Forelimb muscle (tissue), 1 donor: ENCODE measurements at regions not wholly inside any gene's neighbourhood (a gene's known extent, or its start where the extent isn't known, plus 50 kb on each side); places are given as distances from the start of the nearest gene placed in this dataset.

Source experiments
- DNase-seq: peaks from one replicate; pipeline ENCODE4 v3.0.0-alpha.2; 2013; ENCODE audit warnings: low read depth

- no peak for DNase-seq
Measured at GRCh38 chr6:168228676-168229367, 90.8 kb downstream of the DACT2 start.

- no peak for DNase-seq
Measured at GRCh38 chr6:168227840-168228239, 91.7 kb downstream of the DACT2 start.

DNA sequence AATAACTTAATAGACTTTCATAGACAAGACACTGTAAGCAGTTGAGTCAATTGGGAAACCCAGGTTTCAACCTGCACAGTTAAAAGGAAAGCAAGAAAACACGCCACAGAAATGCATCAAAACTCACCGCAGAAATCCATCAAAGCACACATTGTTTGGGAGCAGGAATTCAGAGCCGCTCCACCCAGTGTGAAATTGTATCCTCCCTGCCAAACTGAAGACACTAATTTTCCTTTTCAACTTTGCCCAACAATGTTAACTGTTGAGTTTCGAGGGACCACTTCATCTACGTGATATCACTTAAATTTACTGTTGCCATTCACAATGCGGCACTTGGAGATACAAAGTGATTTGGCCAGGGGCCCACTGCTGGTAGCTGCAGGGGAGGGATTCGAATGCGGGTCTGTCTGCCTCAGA, 92.7 kb downstream of the DACT2 start:
- DNase-seq = peak; percentile 38

- peak; percentile 94 for DNase-seq
Measured at GRCh38 chr6:168226061-168226752, 93.4 kb downstream of the DACT2 start.

GRCh38 chr6:168225471-168225911, 94.1 kb downstream of the DACT2 start:
- peak; percentile 57 for DNase-seq

DNA sequence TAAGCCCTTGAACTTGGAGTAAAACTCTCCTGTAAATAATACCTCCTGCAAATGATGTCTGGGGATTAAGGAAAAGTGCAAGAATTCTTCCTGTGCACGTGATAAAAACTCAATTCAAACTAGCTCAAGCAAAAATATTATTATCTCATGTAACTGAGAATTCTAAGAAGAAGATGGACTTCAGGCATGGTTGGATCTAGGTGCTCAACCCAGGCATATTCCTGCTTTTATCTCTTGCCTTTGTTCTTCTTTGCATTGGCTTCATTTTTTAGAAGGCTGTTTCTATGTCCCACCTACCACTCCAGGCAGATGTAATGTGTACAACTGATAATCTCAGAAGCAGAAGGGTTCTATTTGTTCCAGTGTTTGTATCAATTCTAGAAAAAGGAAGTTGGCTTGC, 95.8 kb downstream of the DACT2 start:
- DNase-seq = no peak

DNA sequence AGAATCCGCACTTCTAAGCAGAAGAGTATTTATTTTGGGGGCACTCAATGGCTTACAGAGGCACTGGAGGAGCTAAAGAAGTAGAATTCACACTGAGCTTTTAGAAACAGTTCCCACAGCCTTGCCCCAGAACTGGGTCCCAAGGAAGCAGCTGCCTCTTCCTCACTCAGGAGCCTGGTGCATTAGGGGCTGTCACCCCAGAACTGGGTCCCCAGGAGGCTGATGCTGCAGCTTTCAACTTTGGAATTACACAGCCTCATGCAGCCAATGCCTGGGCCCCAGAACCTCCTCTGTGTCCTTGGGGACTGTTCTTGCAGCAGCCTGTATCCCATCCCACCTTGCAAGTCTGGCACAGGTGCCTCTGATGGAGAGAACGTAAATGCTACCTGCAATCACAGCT, 96.4 kb downstream of the DACT2 start:
- no peak for DNase-seq

GRCh38 chr6:168222115-168223043, 97.2 kb downstream of the DACT2 start:
- no peak for DNase-seq

DNA sequence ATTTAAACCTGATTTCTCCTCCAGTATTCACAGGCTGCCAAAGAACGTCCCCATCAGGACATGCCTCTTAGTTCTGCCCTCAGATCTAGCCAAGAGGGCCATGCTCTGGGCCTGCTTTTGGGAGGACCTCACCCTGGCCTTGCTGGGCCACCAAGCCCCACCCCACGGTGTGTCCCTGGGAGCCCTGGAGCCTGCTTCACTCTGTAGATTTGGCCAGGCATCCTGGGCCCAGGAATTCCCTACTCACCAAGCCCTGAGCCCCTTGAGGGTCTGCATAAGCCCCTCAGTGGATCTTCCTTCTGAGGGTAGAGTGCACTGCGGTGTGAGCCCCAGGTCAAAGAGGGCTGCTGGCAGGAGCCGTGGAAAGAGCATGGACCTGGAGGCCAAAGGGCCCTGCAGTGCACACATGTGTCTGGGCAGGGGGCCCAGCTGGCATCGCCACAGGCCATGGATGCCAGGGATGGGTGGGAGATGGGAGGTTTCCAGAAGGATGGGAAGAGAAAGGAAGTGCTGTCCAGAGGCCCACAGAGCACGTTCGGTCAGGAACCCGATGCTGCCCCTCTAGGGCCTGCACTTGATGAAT, 98.0 kb downstream of the DACT2 start:
- DNase-seq = no peak

DNA sequence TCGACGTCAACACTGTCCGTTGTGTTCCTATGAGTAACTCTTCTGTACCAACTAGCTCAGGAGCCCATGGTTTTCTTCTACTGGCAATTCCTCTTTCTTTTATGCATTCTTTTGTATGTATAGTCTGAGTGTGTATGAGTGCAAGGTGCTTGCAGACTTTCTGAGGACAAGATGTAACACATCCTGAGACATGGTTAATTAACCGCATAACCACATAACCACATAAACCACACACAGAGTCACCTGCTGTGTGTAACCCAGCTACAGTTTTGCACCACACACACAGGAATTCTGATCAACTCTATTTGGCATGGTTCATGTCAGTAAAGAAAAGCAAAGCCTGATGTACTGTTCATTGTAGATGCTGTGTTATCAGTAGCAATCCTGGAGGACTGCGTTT, 98.6 kb downstream of the DACT2 start:
- DNase-seq = no peak

- DNase-seq = no peak
Measured at GRCh38 chr6:168219804-168220203, 99.8 kb downstream of the DACT2 start.

DNA sequence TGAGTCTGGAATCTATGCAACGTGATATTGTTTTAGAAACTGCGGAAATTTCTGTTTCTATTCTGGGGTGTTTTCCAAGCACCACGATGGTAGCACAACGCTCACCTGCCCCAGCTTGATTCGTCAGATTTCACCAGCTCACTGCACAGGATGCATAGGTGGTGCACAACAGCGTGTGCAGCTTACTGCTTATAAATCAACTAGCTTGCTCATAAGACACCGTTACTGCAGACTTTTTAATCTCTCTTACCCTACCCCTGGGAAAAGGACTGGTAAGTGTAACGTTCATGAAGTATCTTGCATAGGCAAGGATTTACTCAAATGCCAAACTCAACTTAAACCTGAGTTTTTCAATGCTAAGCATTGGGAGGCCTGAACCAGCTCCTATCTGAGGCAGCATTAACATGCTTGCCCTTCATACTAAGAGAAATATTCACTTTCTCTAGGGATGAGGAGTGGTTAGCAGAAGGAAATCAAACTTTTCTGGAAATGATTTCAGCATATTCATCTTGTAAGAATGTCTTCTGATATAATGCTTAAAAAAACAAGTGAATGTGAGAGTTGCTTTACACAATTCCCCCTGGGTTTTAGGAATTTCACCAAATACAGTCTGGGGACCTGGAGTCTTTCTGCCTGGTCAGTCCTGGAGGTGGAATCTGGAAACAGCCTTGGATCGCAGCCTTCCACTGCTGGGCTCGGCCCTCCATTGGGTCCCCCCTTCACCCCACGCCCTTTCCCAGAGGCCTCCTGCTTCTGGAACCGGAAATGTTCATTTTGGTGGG, 100.6 kb downstream of the DACT2 start:
- DNase-seq = peak; percentile 34

DNA sequence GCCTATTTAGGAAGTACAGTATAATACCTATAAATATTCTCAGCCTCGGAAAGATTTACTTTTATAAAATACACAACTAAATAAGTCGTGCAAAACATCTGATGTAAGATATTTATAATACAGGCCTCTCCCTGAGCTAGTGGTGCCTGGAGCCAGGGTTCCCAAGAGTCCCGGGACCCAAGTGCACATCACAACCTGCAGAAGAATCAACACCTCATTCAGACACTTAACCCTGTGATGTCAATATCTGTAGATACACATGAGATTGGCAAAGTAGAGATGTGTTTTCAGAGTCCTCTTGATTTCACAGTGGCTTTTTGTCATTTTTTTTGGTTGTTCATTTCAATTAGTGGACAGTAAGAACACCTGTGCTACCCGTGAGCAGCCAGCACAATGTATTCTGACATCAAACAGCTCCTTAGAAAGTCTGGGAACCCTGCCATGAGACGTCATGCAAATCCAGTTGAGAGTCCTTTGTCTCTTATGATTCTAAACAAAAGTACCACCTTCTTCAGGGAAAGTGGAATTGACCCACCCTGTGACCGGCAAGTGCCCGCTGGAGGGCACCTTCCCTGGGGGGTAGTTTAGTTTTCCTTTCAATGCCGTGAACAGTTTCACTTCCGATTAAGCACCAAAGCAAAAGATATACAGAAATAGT, 101.6 kb downstream of the DACT2 start:
- DNase-seq = no peak

- DNase-seq = no peak
Measured at GRCh38 chr6:168217216-168217879, 102.2 kb downstream of the DACT2 start.

GRCh38 chr6:168216751-168217191, 102.8 kb downstream of the DACT2 start:
- DNase-seq = no peak

GRCh38 chr6:168216117-168216516, 103.5 kb downstream of the DACT2 start:
- no peak for DNase-seq

DNA sequence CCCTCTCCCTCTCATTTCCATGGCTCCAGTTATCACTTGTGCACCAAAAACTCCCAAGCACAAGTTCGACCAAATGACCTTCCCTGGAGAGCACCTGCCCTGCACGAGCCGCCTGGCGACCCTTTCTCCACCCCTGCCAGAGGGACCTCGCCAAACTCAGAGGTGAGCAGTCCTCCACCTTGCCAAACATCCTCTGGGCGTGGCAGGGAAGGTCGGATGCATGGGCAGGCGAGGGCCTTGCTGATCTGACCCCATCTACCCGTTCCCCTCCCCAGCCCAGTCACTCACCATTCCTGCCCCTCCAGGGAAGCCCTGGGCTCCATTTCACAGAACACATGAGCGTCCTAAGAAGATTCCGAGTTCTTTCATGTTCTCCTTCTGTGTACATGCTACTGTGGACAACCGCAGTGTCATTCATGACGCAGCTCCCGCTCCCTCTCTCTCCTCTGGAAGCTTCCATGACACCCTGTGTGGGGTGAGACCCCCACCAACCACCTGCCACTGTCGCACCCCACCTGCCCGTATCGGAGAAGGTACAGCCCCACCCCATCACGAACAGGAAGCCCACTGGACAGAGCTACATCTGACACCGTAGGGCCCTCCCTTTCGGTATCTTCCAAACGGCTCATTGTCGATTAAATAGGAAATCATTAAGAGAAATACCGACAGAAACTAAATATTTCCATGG, 104.3 kb downstream of the DACT2 start:
- no peak for DNase-seq

DNA sequence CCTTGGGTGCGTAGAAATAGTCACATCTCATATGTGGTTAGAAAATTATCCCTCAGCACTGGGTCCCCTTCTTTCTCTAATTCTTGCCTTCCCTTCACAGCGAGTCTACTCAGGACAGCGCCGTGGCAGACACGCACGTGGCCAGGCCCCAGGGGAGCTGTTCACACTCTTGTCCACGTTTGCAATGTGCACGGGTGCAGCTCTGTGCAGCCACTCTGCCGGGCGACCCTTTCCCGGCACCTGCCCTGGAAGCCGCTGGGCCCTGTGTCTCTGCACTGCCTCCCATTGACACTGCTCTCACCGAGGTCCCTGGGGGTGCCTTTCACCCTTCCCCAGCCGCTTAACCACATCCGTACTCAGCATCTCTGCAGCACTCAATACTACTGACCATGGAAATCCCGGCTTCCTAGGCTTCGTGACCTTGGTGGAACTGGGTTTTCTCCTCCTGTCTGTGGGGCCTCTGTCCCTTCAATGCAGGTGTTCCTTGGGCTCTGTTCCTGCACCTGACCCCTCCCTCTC, 104.9 kb downstream of the DACT2 start:
- DNase-seq = no peak

GRCh38 chr6:168213121-168213524, 106.5 kb downstream of the DACT2 start:
- DNase-seq = no peak
